Fibroblast of villous mesenchyme (primary cell): ENCODE measurements at regions not wholly inside any gene's neighbourhood (a gene's known extent, or its start where the extent isn't known, plus 50 kb on each side); places are given as distances from the start of the nearest gene placed in this dataset.

ENCODE experiments used
- DNase-seq: peaks from one replicate; pipeline ENCODE4 v3.0.0-alpha.2; 2010; ENCODE audit warnings: low read depth
- H3K4me3 ChIP-seq: 2 replicates; pipeline ENCODE4 v1.5.1; 2011; ENCODE audit warnings: low read depth, mild to moderate bottlenecking, low read length
- CTCF ChIP-seq: IDR thresholded peaks from 2 replicates; pipeline ENCODE4 v1.5.1; 2012; ENCODE audit warnings: low read depth, mild to moderate bottlenecking, low read length; ENCODE audit not compliant: insufficient read depth

DNA sequence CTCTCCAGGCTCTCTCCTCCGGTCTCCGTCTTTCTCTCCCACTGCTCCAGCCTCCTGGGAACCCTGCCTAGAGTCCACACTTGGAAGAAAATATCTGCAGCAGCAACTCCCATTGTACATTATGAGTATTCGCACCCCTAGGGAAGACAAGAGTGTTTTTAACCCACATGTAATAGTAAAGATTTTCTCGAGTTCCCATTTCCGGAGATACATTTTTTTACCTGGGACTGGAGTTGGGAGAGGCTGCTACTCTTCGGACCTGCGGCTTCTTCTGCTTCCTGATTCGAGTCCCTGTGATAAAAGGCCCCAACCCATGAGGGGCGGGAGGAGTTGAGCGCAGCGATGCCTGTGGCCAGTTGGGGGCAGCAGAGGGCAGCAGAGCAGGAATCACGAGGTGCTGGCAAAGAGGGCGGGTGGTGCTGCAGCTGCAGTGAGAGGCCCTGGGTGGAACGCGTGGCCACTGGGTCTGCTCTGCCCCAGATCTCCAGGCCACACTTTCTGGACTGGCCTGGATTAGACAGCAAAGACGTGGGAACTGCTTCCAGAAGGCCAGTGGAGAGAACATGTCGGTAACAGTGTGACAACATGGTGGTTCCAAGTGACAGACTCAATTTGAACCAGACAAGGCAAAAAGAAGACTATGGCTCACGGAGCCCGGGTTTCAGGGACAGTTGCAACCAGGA, 221.0 kb upstream of the CSF3R start:
- TF ChIP-seq CTCF = peak; percentile 82
- no peak overlapping the region for H3K4me3 ChIP-seq
- peak; percentile 54 for DNase-seq

GRCh38 chr1:36702963-36703362, 220.2 kb upstream of the CSF3R start:
- no peak for TF ChIP-seq CTCF
- no peak overlapping the region for H3K4me3 ChIP-seq
- DNase-seq = no peak

- no peak for TF ChIP-seq CTCF
- no peak for DNase-seq
- no peak overlapping the region for H3K4me3 ChIP-seq
These were observed 216.6 kb upstream of the CSF3R start for GRCh38 chr1:36699113-36699911.

GRCh38 chr1:36697836-36698605, 215.3 kb upstream of the CSF3R start:
- no peak for TF ChIP-seq CTCF
- DNase-seq = no peak
- H3K4me3 ChIP-seq = no peak overlapping the region

DNA sequence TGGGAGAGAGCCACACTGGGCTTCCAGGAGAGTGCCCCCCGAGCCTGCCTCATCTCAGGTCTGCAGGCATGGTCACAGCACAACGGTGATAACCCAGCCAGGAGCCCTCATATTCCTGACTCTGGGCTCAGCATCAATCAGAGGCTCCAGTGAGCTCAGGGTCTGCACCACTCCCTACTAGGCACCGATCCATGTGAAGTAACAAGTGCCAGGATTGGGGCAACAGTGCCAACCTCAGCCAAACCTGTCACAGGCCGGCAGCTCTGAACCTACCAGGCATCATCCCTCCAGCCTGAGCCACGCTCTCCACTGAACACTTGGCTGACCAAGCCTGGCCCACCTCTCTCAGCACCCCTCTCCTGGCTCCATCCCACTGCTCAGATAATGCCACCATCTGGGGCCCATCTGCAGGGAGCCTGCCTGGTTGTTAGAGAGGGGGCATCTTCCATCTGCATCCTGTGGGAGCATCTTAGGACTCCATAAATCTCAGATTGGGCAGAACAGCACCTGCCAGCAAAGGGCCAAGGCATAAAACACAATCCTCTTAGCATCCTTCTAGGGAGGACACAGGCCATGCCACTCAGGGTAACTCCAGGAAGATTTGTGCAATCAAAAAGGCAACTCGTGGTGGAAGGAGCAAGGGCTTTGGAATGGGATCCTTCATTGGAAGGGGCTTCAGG, 213.7 kb upstream of the CSF3R start:
- no peak for DNase-seq
- TF ChIP-seq CTCF = no peak
- no peak overlapping the region for H3K4me3 ChIP-seq

DNA sequence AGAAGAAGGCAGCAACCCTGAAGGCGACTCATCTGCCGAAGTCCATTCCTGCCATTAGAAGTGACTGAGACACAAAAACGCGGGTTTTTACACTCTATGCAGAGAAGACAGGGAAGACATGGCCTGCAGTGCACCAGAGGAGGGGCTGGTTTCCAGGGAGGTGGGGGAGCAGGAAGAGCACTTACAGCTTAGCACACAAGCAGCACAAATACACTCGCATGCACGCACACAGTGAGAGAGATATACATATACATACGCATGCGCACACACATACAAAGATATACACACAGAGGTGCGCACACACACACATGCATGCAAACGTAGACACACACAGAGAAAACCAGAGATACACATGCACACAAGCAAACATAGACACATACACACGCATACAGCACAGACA, 210.9 kb upstream of the CSF3R start:
- no peak overlapping the region for H3K4me3 ChIP-seq
- no peak for DNase-seq
- TF ChIP-seq CTCF = no peak
